GM23248 (cell line): ENCODE measurements at regions not wholly inside any gene's neighbourhood (a gene's known extent, or its start where the extent isn't known, plus 50 kb on each side); places are given as distances from the start of the nearest gene placed in this dataset.

Experiments
- EZH2 ChIP-seq: fragments of 200-600 bp; sonication (generic); IDR thresholded peaks from 2 replicates; pipeline ENCODE4 v1.6.1; 2018; ENCODE audit warnings: antibody characterized with exemption, mild to moderate bottlenecking; ENCODE audit not compliant: insufficient read depth, poor library complexity, severe bottlenecking
- EZH2phosphoT487 ChIP-seq: fragments of 200-600 bp; sonication (generic); IDR thresholded peaks from 2 replicates; pipeline ENCODE4 v1.6.1; 2018; ENCODE audit warnings: antibody characterized with exemption, moderate library complexity, mild to moderate bottlenecking, low read depth; ENCODE audit not compliant: insufficient read depth

DNA sequence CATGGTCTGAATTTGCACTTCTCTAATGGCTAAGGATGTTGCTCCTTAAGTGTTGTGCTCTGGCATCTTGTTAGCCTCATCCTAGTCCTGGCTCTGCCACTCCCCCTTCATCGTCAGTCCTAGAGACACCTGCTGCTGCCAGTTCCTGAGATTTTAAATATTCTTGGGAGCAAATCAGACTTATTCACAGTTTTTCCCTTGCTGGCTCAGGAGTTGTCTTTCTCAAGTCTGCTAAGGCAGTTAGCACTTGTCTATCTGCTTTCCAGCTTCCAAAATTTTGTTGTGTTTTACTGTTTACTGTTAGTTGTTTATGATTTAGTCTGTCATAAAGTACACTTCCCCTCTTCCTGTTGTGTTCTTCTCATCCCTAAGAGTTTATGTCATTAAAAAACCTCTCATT lies 201.0 kb downstream of the KIF26A start:
- TF ChIP-seq EZH2phosphoT487 (no peak), EZH2 (no peak)
